HG03097 (cell line): ENCODE measurements at regions not wholly inside any gene's neighbourhood (a gene's known extent, or its start where the extent isn't known, plus 50 kb on each side); places are given as distances from the start of the nearest gene placed in this dataset.

Source experiments
- ATAC-seq: cut with Tn5 transposase; IDR thresholded peaks from one replicate; pipeline ENCODE4 v1.9.1; 2021; ENCODE audit not compliant: unreplicated experiment, low FRiP score

- no peak for ATAC-seq
Observed at GRCh38 chr2:177340158-177340557, 52.4 kb upstream of the AGPS start.

- no peak for ATAC-seq
Observed at GRCh38 chr2:177342736-177343135, 49.8 kb upstream of the AGPS start.
